Fibroblast of pulmonary artery (primary cell): ENCODE measurements at regions not wholly inside any gene's neighbourhood (a gene's known extent, or its start where the extent isn't known, plus 50 kb on each side); places are given as distances from the start of the nearest gene placed in this dataset.
"Not testable (repeated sequence)": the region's sequence is repeated elsewhere in the genome, so short reads cannot be mapped to it uniquely, and the experiment has no call there.

Experiments used
- DNase-seq: peaks from one replicate; pipeline ENCODE4 v3.0.0-alpha.2; 2010; ENCODE audit warnings: low read depth
- H3K4me3 ChIP-seq: replicated peaks from 2 replicates; pipeline ENCODE4 v1.5.1; 2011; ENCODE audit warnings: low read depth, mild to moderate bottlenecking, control low read depth, low read length, moderate library complexity
- CTCF ChIP-seq: IDR thresholded peaks from 2 replicates; pipeline ENCODE4 v1.5.1; 2011; ENCODE audit warnings: mild to moderate bottlenecking, control low read depth, low read length, inconsistent platforms; ENCODE audit errors: missing control alignments

- H3K4me3 ChIP-seq = no peak overlapping the region
- no peak for TF ChIP-seq CTCF
- DNase-seq = no peak
Measured at GRCh38 chr1:213621077-213621476, 366.7 kb upstream of the PROX1 start.

GRCh38 chr1:213622365-213623063 is 365.3 kb upstream of the PROX1 start:
- H3K4me3 ChIP-seq = no peak overlapping the region
- no peak for TF ChIP-seq CTCF
- no peak for DNase-seq

GRCh38 chr1:213623064-213623581 is 364.6 kb upstream of the PROX1 start:
- no peak overlapping the region for H3K4me3 ChIP-seq
- DNase-seq = no peak
- TF ChIP-seq CTCF = no peak

GRCh38 chr1:213623862-213624261 is 363.9 kb upstream of the PROX1 start:
- no peak for TF ChIP-seq CTCF
- no peak overlapping the region for H3K4me3 ChIP-seq
- DNase-seq = no peak

GRCh38 chr1:213636778-213637177 is 351.0 kb upstream of the PROX1 start:
- H3K4me3 ChIP-seq, DNase-seq: not testable (repeated sequence)

- DNase-seq = no peak
- no peak overlapping the region for H3K4me3 ChIP-seq
- no peak for TF ChIP-seq CTCF
Measured at GRCh38 chr1:213641312-213641711, 346.5 kb upstream of the PROX1 start.

GRCh38 chr1:213643360-213643759 is 344.4 kb upstream of the PROX1 start:
- H3K4me3 ChIP-seq = no peak overlapping the region
- no peak for TF ChIP-seq CTCF
- DNase-seq = no peak
